ACHN (cell line): ENCODE measurements at regions not wholly inside any gene's neighbourhood (a gene's known extent, or its start where the extent isn't known, plus 50 kb on each side); places are given as distances from the start of the nearest gene placed in this dataset.

Experiments used
- DNase-seq: peaks from one replicate; pipeline ENCODE4 v3.0.0-alpha.2; 2015
- in situ Hi-C: cut with HindIII; loops from 2 replicates; pipeline ENCODE4 v1.10.0; 2017; ENCODE audit warnings: low sequenced_read_pairs, low pct_ligation_motif_present, low pct_unique_long_range_greater_than_20kb

- in situ Hi-C loops: no loop called here
- no peak for DNase-seq
Observed at GRCh38 chr16:86033016-86033474, 134.1 kb downstream of the IRF8 start.

- in situ Hi-C loops: no loop called here
Observed at GRCh38 chr16:86033971-86034370, 135.0 kb downstream of the IRF8 start.

GRCh38 chr16:86034421-86034919, 135.5 kb downstream of the IRF8 start:
- no peak for DNase-seq
- in situ Hi-C loops: no loop called here

More at GRCh38 chr16:86033971-86034370, 135.0 kb downstream of the IRF8 start:
- no peak for DNase-seq

GRCh38 chr16:86035906-86036305, 136.9 kb downstream of the IRF8 start:
- in situ Hi-C loops: no loop called here
- no peak for DNase-seq

- in situ Hi-C loops: no loop called here
- no peak for DNase-seq
Observed at GRCh38 chr16:86037999-86038925, 139.3 kb downstream of the IRF8 start.

DNA sequence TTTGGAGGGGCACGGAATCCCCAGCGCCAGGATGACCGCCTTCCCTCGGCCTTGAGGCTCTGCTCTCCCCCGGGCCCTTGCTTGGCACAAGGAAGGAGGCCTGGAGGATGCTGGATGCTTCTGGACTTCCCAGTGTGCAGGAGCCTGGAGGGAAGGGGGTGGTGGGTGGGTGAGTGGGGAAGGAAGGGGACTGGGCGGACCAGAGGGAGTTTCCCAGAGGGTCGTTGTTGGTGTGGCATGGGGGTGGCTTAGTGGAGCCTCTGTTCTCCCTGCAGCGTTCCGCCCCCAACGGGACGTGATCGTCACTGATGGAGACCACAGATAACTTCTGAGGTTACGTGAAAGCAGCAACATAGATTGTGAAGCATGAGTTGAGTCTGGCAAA, 140.0 kb downstream of the IRF8 start:
- DNase-seq: no peak
- in situ Hi-C loops: no loop called here

- DNase-seq: no peak
- in situ Hi-C loops: no loop called here
Observed at GRCh38 chr16:86039606-86040005, 140.6 kb downstream of the IRF8 start.

DNA sequence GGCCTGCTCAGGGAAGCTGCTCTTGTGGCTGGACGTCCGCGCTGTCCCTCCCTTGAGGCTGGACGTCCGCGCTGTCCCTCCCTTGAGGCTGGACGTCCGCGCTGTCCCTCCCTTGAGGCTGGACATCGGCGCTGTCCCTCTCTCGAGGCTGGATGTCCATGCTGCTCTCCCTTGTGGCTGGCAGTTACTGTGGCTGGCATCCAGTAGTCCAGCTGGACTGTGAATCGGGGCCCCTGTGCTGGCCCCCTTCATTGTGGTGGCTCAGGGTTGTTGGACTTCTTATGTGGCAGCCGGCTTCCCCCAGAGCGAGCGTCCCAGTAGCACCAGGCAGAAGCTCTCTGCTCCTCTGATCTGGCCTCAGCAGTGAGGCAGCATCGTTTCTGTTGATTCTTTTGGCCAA, 141.5 kb downstream of the IRF8 start:
- DNase-seq: no peak
- in situ Hi-C loops: no loop called here

DNA sequence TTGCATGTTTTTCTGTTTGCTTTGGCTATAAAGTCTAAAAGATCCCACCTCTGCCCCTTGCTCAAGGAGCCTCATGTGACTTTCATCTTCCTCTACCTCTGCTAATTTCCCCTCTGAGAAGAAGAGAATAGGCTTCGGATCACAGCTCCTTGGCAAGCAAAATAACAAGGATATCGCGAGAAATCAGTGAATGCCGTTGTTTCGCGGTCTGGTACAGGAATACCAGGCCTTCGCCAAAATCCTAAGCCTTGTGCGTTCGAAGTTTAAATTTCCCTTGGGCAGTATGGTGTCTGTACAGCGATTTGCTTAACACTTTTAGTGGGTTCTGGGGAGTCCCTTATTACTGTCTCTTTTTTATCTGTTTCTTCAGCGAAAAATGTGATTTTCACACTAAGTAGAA, 142.3 kb downstream of the IRF8 start:
- DNase-seq: no peak
- in situ Hi-C loops: no loop called here

DNA sequence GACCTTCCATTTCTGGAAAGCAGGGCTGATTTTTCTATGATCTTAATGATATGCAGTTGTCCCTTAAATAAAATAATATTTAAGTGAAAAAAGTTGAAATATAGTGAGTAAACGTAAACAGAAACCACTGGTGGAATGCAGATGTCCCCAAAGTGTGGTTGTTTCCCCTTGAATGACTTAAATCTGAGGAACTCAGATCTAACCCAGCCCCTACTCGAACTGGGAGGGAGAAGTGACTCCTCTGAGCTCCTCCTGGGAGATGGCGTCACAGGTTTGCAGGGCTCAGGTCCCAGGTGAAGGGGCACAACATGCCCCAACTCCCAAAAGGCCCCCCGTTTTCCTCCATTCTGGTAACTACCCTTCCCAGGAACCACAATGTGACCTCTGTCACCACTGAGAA, 142.8 kb downstream of the IRF8 start:
- in situ Hi-C loops: no loop called here
- no peak for DNase-seq

DNA sequence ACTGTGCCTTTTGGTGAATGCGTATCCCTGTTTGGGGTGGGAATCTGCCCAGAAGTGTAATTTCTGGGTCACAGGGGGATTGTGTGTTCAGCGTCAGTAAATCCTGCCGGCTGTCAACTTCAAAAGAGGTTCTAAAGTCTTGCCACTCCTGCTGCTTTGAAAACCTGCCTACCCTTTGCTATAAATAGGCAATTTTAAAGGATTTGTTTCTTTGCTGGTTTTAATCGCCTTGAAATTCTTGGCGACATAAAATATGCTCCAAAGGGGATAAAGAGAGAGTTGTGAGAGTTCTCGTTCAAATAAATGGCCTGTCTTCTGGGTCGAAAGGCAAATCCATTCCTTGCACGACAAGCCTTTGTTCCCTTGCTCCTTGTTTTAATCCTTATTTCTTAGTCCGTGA, 143.4 kb downstream of the IRF8 start:
- no peak for DNase-seq
- in situ Hi-C loops: no loop called here

DNA sequence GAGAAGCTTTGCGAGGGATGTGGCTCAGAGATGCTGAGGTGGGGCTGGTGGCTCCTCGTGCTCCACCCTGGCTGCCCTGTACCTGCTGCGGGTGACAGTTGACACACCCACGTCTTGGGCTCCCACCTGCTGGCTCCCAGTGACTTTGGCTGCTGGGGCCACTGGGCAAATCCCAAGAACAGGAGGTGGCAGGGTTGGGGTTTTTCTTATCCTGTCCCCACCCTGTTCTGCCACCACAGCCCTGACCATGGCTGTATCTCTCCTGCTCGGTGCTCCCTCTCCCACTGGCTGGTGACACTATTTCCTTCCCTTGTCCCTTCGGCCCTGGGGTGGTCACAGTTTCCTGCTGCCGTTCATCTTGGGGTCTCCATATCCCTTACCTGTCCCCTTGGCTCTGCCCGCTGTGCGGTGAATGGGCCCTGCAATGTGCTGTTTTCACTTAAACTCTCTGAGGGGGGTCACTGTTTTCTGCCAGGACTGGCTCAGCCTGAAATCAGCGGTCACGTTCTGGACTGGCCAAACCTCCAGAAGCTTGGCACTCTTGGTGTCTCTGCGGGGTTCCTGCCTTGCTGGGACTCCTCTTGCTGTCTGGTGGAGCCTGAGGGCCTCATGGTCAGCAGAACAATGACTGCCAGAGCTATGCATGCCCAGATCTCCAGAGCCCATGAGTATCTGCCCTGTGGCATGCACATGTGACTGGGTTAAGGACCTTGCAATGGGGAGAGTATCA, 144.2 kb downstream of the IRF8 start:
- in situ Hi-C loops: no loop called here
- DNase-seq: no peak

GRCh38 chr16:86044241-86044671, 145.3 kb downstream of the IRF8 start:
- peak; percentile 44 for DNase-seq
- in situ Hi-C loops: no loop called here

DNA sequence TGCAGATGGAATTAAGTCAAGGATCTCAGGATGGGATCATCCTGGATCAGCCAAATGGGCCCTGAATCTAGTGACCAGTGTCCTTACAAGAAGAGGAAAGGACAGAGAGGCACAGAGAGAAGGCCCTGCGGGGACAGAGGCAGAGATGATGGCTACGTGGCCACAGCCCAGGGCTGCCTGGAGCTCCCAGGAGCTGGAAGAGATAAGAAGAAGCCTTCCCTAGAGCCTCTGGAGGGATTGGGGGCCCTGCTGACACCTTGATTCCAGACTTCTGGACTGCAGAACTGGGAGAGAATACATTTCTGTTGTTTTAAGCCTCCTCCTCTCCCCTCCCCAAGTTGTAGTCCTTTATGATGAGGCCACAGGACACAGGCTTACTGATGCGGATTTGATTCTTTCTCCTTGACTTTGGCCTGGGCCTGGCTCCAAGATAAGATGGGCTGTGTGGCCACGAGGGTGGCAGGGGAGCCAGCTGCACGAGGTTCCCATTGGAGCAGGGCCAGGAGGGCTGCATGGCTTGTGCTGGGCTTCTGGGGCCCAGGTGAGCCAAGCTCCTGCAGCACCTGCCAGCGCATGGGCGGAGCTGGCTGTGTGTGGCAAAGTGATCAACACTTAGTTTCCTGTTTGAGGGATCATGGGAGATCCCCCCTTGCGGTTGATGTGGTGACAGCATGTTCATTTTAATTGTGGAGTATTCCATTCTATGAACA, 146.1 kb downstream of the IRF8 start:
- no peak for DNase-seq
- in situ Hi-C loops: no loop called here

GRCh38 chr16:86045591-86045971, 146.6 kb downstream of the IRF8 start:
- DNase-seq: no peak
- in situ Hi-C loops: no loop called here

DNA sequence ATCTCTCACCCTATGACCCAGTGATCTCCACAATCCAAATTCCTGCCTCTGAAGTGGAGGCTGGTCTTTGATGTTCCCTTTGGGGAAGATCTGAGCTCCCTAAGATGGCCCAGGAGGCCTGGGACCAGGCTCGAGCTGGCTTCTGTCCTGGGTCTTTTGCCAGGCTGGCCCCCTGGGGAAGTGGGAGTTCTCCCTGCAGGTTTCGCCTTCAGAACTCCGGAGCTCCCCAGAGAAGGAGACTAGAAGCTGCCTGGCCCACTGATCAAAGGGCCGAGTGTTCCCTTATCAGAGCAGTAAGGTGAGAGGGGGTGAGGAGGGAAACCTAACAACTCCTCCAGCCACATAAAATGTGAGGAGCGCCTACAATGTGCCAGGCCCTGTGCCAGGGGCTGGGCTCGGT, 147.1 kb downstream of the IRF8 start:
- no peak for DNase-seq
- in situ Hi-C loops: no loop called here

DNA sequence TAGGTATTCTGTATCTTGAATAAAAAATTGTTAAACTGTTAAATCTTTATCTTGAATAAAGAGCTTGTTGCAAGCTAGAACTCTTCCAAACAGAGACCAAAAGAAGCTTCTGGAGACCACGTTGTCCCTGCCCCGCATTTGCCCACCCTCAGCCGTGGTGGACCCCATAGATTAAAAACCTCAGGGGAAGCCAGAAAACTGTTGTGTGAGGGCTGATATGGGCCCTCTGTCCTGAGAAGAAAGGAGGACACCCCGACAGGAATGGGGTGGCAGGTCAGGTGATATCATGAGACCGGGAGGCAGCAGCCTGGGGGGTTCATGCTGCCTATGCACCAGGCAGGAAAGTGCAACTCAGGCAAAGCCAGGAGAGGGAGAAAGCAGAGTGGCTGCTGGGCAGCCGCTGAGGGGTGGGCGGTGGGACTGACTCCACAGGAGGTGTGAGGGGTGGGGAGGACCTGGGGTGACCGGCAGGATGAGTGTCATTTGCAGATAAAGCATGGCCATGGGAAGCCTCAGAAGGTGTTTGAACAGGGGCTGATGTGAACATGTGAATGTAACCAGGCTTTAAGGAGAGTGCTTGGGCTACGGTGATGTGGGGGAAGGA, 147.8 kb downstream of the IRF8 start:
- no peak for DNase-seq
- in situ Hi-C loops: no loop called here

GRCh38 chr16:86048221-86048620, 149.3 kb downstream of the IRF8 start:
- DNase-seq: no peak
- in situ Hi-C loops: no loop called here
